H1 (cell line): ENCODE measurements at regions not wholly inside any gene's neighbourhood (a gene's known extent, or its start where the extent isn't known, plus 50 kb on each side); places are given as distances from the start of the nearest gene placed in this dataset.

ENCODE experiments used
- CTCF ChIA-PET: fragments of 300-600 bp; sonication (Branson Sonifier 250); formaldehyde crosslinking; loops from one replicate; lab custom pipeline; 2021; ENCODE audit not compliant: partially characterized antibody; lab: Charles Lee
- POLR2A ChIA-PET: fragments of 300-600 bp; sonication (Branson Sonifier 250); formaldehyde crosslinking; loops from one replicate; lab custom pipeline; 2021; ENCODE audit warnings: inconsistent platforms; ENCODE audit not compliant: partially characterized antibody; lab: Charles Lee
- DNase-seq, 2 experiments: peaks; one replicate each; pipeline versions ENCODE4 v3.0.0 to v3.0.0-alpha.2; 2010 to 2022; ENCODE audit warnings: low spot score in 2 of 2, low read depth in 1 of 2, mixed read lengths in 1 of 2
- FAIRE-seq: peaks from 2 replicates; lab custom pipeline; 2011; peaks lifted over from hg19 to GRCh38; lab: Jason Lieb, UNC
- H2AFZ ChIP-seq: 2 replicates; pipeline ENCODE4 v1.8.1; 2012; ENCODE audit warnings: low read length, inconsistent platforms
- H2AK5ac ChIP-seq: 2 replicates; pipeline ENCODE4 v1.6.1; 2013; ENCODE audit warnings: low read depth, low read length
- H2BK120ac ChIP-seq: replicated peaks from 2 replicates; pipeline ENCODE3; 2013; ENCODE audit warnings: low read depth, low read length, inconsistent platforms
- H2BK12ac ChIP-seq: 2 replicates; pipeline ENCODE4 v1.6.1; 2013; ENCODE audit warnings: low read depth, low read length
- H2BK15ac ChIP-seq: 2 replicates; pipeline ENCODE4 v1.6.1; 2013; ENCODE audit warnings: low read length
- H2BK20ac ChIP-seq: 2 replicates; pipeline ENCODE4 v1.6.1; 2013; ENCODE audit warnings: low read length
- H2BK5ac ChIP-seq: 2 replicates; pipeline ENCODE4 v1.6.1; 2013; ENCODE audit warnings: low read depth, low read length
- H3K14ac ChIP-seq: 2 replicates; pipeline ENCODE4 v1.6.1; 2013; ENCODE audit warnings: inconsistent platforms; ENCODE audit not compliant: insufficient read length
- H3K18ac ChIP-seq: 2 replicates; pipeline ENCODE4 v1.6.1; 2013; ENCODE audit warnings: low read length; ENCODE audit errors: extremely low read depth
- H3K23ac ChIP-seq: 2 replicates; pipeline ENCODE4 v1.6.1; 2013; ENCODE audit warnings: inconsistent platforms; ENCODE audit not compliant: insufficient read length
- H3K23me2 ChIP-seq: 2 replicates; pipeline ENCODE4 v1.6.1; 2013; ENCODE audit warnings: low read depth, low read length
- H3K27ac ChIP-seq: 2 replicates; pipeline ENCODE4 v1.6.1; 2011; ENCODE audit warnings: low read depth, low read length, inconsistent platforms
- H3K27me3 ChIP-seq, 4 experiments: replicated peaks in 1 of 4; 1 replicate in 1 of 4; 2 replicates in 3 of 4; pipeline versions ENCODE4 v1.6.1 to v1.8.1; 2011 to 2013; ENCODE audit warnings: low read length in 3 of 4, mild to moderate bottlenecking in 3 of 4, inconsistent platforms in 2 of 4, mixed read lengths in 2 of 4, moderate library complexity in 1 of 4; ENCODE audit not compliant: control insufficient read depth in 3 of 4, insufficient read depth in 3 of 4; ENCODE audit errors: extremely low read depth in 1 of 4
- H3K36me3 ChIP-seq, 4 experiments: 2 replicates each; pipeline versions ENCODE4 v1.6.1 to v1.8.1; 2011 to 2013; ENCODE audit warnings: mild to moderate bottlenecking in 4 of 4, low read length in 3 of 4, moderate library complexity in 2 of 4, control low read depth in 1 of 4, inconsistent platforms in 1 of 4; ENCODE audit not compliant: insufficient read depth in 4 of 4, control insufficient read depth in 2 of 4
- H3K4ac ChIP-seq: replicated peaks from 2 replicates; pipeline ENCODE3; 2013; ENCODE audit warnings: low read length, low read depth, mixed read lengths, inconsistent platforms; ENCODE audit not compliant: insufficient read length
- H3K4me1 ChIP-seq, 4 experiments: replicated peaks in 1 of 4; 1 replicate in 1 of 4; 2 replicates in 3 of 4; pipeline versions ENCODE4 v1.6.1 to v1.8.1; 2011 to 2013; ENCODE audit warnings: low read length in 3 of 4, inconsistent platforms in 2 of 4, mixed read lengths in 1 of 4; ENCODE audit not compliant: insufficient read depth in 4 of 4, control insufficient read depth in 3 of 4
- H3K4me2 ChIP-seq, 2 experiments: 2 replicates each; pipeline versions ENCODE4 v1.6.1 to v1.8.1; 2011 to 2013; ENCODE audit warnings: low read depth in 2 of 2, low read length in 2 of 2, control low read depth in 1 of 2, inconsistent platforms in 1 of 2, mild to moderate bottlenecking in 1 of 2; ENCODE audit not compliant: insufficient read depth in 1 of 2
- H3K4me3 ChIP-seq, 4 experiments: fragments of 200-600, 300-600 bp in 1 of 4; sonication (generic), shearing (Covaris generic), sonication (Bioruptor Twin) in 1 of 4; 2 replicates each; pipeline versions ENCODE4 v1.5.1 to v1.8.1; 2011 to 2016; ENCODE audit warnings: low read length in 4 of 4, low read depth in 3 of 4, control low read depth in 2 of 4, inconsistent platforms in 2 of 4, mild to moderate bottlenecking in 2 of 4, mixed read lengths in 1 of 4, moderate library complexity in 1 of 4; ENCODE audit not compliant: insufficient read depth in 2 of 4; ENCODE audit errors: extremely low read depth in 1 of 4
- H3K56ac ChIP-seq: replicated peaks from 2 replicates; pipeline ENCODE3; 2013; ENCODE audit warnings: low read depth, mild to moderate bottlenecking, mixed read lengths, low read length, inconsistent platforms; ENCODE audit not compliant: insufficient read length
- H3K79me1 ChIP-seq: 2 replicates; pipeline ENCODE4 v1.6.1; 2013; ENCODE audit warnings: low read depth, low read length, control low read depth
- H3K79me2 ChIP-seq, 2 experiments: 2 replicates each; pipeline versions ENCODE4 v1.6.1 to v1.8.1; 2012 to 2013; ENCODE audit warnings: low read length in 2 of 2, mild to moderate bottlenecking in 2 of 2, inconsistent platforms in 1 of 2; ENCODE audit not compliant: insufficient read depth in 2 of 2, control insufficient read depth in 1 of 2
- H3K9ac ChIP-seq, 4 experiments: replicated peaks in 1 of 4; 1 replicate in 1 of 4; 2 replicates in 3 of 4; pipeline versions ENCODE4 v1.6.1 to v1.8.1; 2011 to 2013; ENCODE audit warnings: low read depth in 3 of 4, low read length in 3 of 4, control low read depth in 2 of 4, mild to moderate bottlenecking in 2 of 4, moderate library complexity in 2 of 4, inconsistent platforms in 1 of 4; ENCODE audit errors: extremely low read depth in 1 of 4
- H3K9me3 ChIP-seq, 2 experiments: 2 replicates each; pipeline versions ENCODE4 v1.6.1 to v1.8.1; 2012 to 2013; ENCODE audit warnings: mild to moderate bottlenecking in 2 of 2, moderate library complexity in 2 of 2, control low read depth in 1 of 2, inconsistent platforms in 1 of 2, low read depth in 1 of 2, low read length in 1 of 2, mixed read lengths in 1 of 2; ENCODE audit not compliant: insufficient read depth in 2 of 2
- H4K20me1 ChIP-seq, 2 experiments: replicated peaks in 1 of 2; 2 replicates each; pipeline versions ENCODE3 to v1.8.1; 2011 to 2013; ENCODE audit warnings: inconsistent platforms in 2 of 2, low read length in 2 of 2, mild to moderate bottlenecking in 1 of 2; ENCODE audit not compliant: insufficient read depth in 2 of 2, control insufficient read depth in 1 of 2
- H4K5ac ChIP-seq: 2 replicates; pipeline ENCODE4 v1.6.1; 2013; ENCODE audit warnings: low read length, low read depth, mixed read lengths, inconsistent platforms; ENCODE audit not compliant: insufficient read length
- H4K8ac ChIP-seq: 2 replicates; pipeline ENCODE4 v1.8.0; 2013; ENCODE audit warnings: mild to moderate bottlenecking, moderate library complexity, low read length, inconsistent platforms; ENCODE audit not compliant: insufficient read depth; ENCODE audit errors: extremely low read depth
- H4K91ac ChIP-seq: replicated peaks from 2 replicates; pipeline ENCODE3; 2013; ENCODE audit warnings: low read length, mixed read lengths, inconsistent platforms; ENCODE audit not compliant: insufficient read length
- BCL11A ChIP-seq, 2 experiments: IDR thresholded peaks; one replicate each; pipeline ENCODE4 v1.6.1; 2011; ENCODE audit warnings: low read depth in 2 of 2, low read length in 2 of 2, mild to moderate bottlenecking in 2 of 2
- CBX5 ChIP-seq: fragments of 300-800, 300-1000 bp; sonication (generic); IDR thresholded peaks from 2 replicates; pipeline ENCODE4 v1.7.1; 2016; ENCODE audit warnings: antibody characterized with exemption, low read length, low read depth
- CHD1 ChIP-seq: IDR thresholded peaks from 2 replicates; pipeline ENCODE4 v1.6.1; 2012; ENCODE audit warnings: low read depth, low read length, improper control_type of control experiment
- EZH2 ChIP-seq: fragments of 200-600 bp; sonication (generic); IDR thresholded peaks from 2 replicates; pipeline ENCODE4 v1.7.1; 2012; ENCODE audit warnings: low read depth, mild to moderate bottlenecking, moderate library complexity, low read length, inconsistent platforms; ENCODE audit not compliant: severe bottlenecking
- POLR2A ChIP-seq, 2 experiments: IDR thresholded peaks; 1 replicate in 1 of 2; 2 replicates in 1 of 2; pipeline ENCODE4 v1.6.1; 2011; ENCODE audit warnings: low read depth in 2 of 2, low read length in 2 of 2, mild to moderate bottlenecking in 2 of 2; ENCODE audit errors: control extremely low read depth in 1 of 2
- POU5F1 ChIP-seq: IDR thresholded peaks from 2 replicates; pipeline ENCODE4 v1.6.1; 2011; ENCODE audit warnings: low read depth, mild to moderate bottlenecking, low read length, moderate library complexity
- RAD21 ChIP-seq, 2 experiments: IDR thresholded peaks in 1 of 2; conservative IDR thresholded peaks in 1 of 2; 2 replicates each; pipeline ENCODE4 v1.6.1; 2011; ENCODE audit warnings: low read depth in 2 of 2, low read length in 2 of 2, improper control_type of control experiment in 1 of 2, inconsistent platforms in 1 of 2, mild to moderate bottlenecking in 1 of 2, moderate library complexity in 1 of 2
- SIRT6 ChIP-seq: IDR thresholded peaks from one replicate; pipeline ENCODE4 v1.7.1; 2012; ENCODE audit warnings: low read length, inconsistent platforms
- TEAD4 ChIP-seq: IDR thresholded peaks from 2 replicates; pipeline ENCODE4 v1.6.1; 2012; ENCODE audit warnings: low read depth, low read length, inconsistent platforms, mixed read lengths
- ZNF274 ChIP-seq: IDR thresholded peaks from 2 replicates; pipeline ENCODE4 v1.7.0; 2012; ENCODE audit warnings: low read length, borderline replicate concordance; ENCODE audit errors: extremely low read depth
- WGBS, 2 experiments: shearing (Covaris generic) in 1 of 2; methylation state at CpG; one replicate each; pipeline versions ENCODE4 v1.1.6 to v1.1.7; 2013 to 2015; ENCODE audit warnings: low lambda C conversion rate in 2 of 2, mixed read lengths in 2 of 2, inconsistent platforms in 1 of 2, low coverage in 1 of 2, missing lambda C conversion rate in 1 of 2; ENCODE audit not compliant: insufficient replicate concordance in 2 of 2, insufficient coverage in 1 of 2, insufficient read length in 1 of 2; ENCODE audit errors: extremely low coverage in 1 of 2, missing lambda C conversion rate in 1 of 2; 5-methylcytosine and 5-hydroxymethylcytosine counted together

- Histone ChIP-seq H2AFZ (no peak overlapping the region), H4K20me1 (peaks cover 0 to 2% of the 10 kb centered on the region in 2 experiments), H3K27ac (no peak overlapping the region), H3K36me3 (no peaks in the 10 kb centered on the region), H4K91ac (no peak overlapping the region), H4K5ac (no peak overlapping the region), H2BK5ac (no peak overlapping the region), H3K9ac (no peak overlapping the region), H3K4ac (no peak overlapping the region), H2AK5ac (no peak overlapping the region), H2BK12ac (no peak overlapping the region), H3K14ac (no peak overlapping the region), H3K56ac (no peak overlapping the region), H3K23me2 (no peaks in the 10 kb centered on the region), H3K27me3 (no peaks in the 10 kb centered on the region), H3K4me3 (no peak overlapping the region), H3K23ac (no peak overlapping the region), H3K79me2 (no peaks in the 10 kb centered on the region), H2BK120ac (no peak overlapping the region), H3K79me1 (no peaks in the 10 kb centered on the region), H3K9me3 (no peaks in the 10 kb centered on the region), H2BK15ac (no peak overlapping the region), H4K8ac (no peak overlapping the region), H2BK20ac (no peak overlapping the region), H3K4me1 (peaks cover 0 to 2% (median 0%) of the 10 kb centered on the region in 4 experiments; a peak in 2 of 7 replicates), H3K18ac (no peak overlapping the region), H3K4me2 (no peak overlapping the region)
- POLR2A ChIA-PET, result no interaction called here
- FAIRE-seq (no peak), DNase-seq (no peak)
- CTCF ChIA-PET, result no interaction called here
- TF ChIP-seq POU5F1, result no peak
- TF ChIP-seq POLR2A (IDR thresholded peaks at IDR 0.05; ENCODE audit: control extremely low read depth in 1 of 2, low read depth in 2 of 2, low read length in 2 of 2), result no peak
- no peak for TF ChIP-seq BCL11A (IDR thresholded peaks at IDR 0.05; ENCODE audit: low read depth in 2 of 2, low read length in 2 of 2)
- no peak for TF ChIP-seq ZNF274
- no peak for TF ChIP-seq TEAD4
- TF ChIP-seq EZH2, result no peak
- no peak for TF ChIP-seq CHD1
- TF ChIP-seq CBX5, result no peak
- no peak for TF ChIP-seq SIRT6
- no peak for TF ChIP-seq RAD21 (IDR thresholded peaks at IDR 0.05 in 1 of 2, conservative IDR thresholded peaks at IDR 0.05 in 1 of 2; ENCODE audit: low read depth in 2 of 2, low read length in 2 of 2)
- WGBS, 2 experiments, result 95% methylated on average over 5 of the region's 5 CpGs; no CpG with 5 or more reads in 1 of the 2 experiments
These were observed 265.9 kb upstream of the NOVA1 start for GRCh38 chr14:26863736-26864135.
